ENCODE measurements at regions not wholly inside any gene's neighbourhood (a gene's known extent, or its start where the extent isn't known, plus 50 kb on each side); places are given as distances from the start of the nearest gene placed in this dataset.

- Histone ChIP-seq H3K4me2 (ENCODE audit: insufficient read depth, low read length) (peak overlapping the region; percentile 44), H3K79me2 (ENCODE audit: insufficient read depth, low read length) (no peaks in the 10 kb centered on the region), H3K9me3 (ENCODE audit: low read depth, low read length) (no peaks in the 10 kb centered on the region), H2AFZ (ENCODE audit: low read length) (no peak overlapping the region), H3K4me1 (ENCODE audit: insufficient read depth, low read length) (peaks cover 12% of the 10 kb centered on the region), H3K27ac (ENCODE audit: low read depth, low read length) (no peak overlapping the region), H3K4me3 (ENCODE audit: insufficient read depth, low read length) (no peak overlapping the region), H3K36me3 (ENCODE audit: insufficient read depth, low read length) (no peaks in the 10 kb centered on the region), H3K27me3 (ENCODE audit: insufficient read depth, low read length) (peaks cover 36% of the 10 kb centered on the region), H4K20me1 (ENCODE audit: insufficient read depth, low read length) (no peaks in the 10 kb centered on the region)
- no peak for TF ChIP-seq CTCF (IDR thresholded peaks at IDR 0.05; ENCODE audit: extremely low read depth, low read depth, low read length)
- peak; percentile 91 for DNase-seq (ENCODE audit: insufficient read length, low spot score, missing footprints)
Measured at GRCh38 chr11:31974366-31975136, 116.3 kb upstream of the RCN1 start.

GRCh38 chr11:31973172-31973571 is 117.7 kb upstream of the RCN1 start:
- H3K79me2 ChIP-seq (ENCODE audit: insufficient read depth, low read length) = no peaks in the 10 kb centered on the region
- no peak overlapping the region for H3K4me3 ChIP-seq (ENCODE audit: insufficient read depth, low read length)
- H3K4me1 ChIP-seq (ENCODE audit: insufficient read depth, low read length) = peaks cover 22% of the 10 kb centered on the region
- no peak overlapping the region for H3K4me2 ChIP-seq (ENCODE audit: insufficient read depth, low read length)
- H2AFZ ChIP-seq (ENCODE audit: low read length) = no peak overlapping the region
- H4K20me1 ChIP-seq (ENCODE audit: insufficient read depth, low read length) = no peaks in the 10 kb centered on the region
- no peak for DNase-seq (ENCODE audit: insufficient read length, low spot score, missing footprints)
- TF ChIP-seq CTCF (IDR thresholded peaks at IDR 0.05; ENCODE audit: extremely low read depth, low read depth, low read length) = no peak
- H3K9me3 ChIP-seq (ENCODE audit: low read depth, low read length) = no peaks in the 10 kb centered on the region
- no peak overlapping the region for H3K27ac ChIP-seq (ENCODE audit: low read depth, low read length)
- peaks cover 33% of the 10 kb centered on the region for H3K27me3 ChIP-seq (ENCODE audit: insufficient read depth, low read length)
- no peaks in the 10 kb centered on the region for H3K36me3 ChIP-seq (ENCODE audit: insufficient read depth, low read length)

- Histone ChIP-seq H3K4me1 (ENCODE audit: insufficient read depth, low read length) (peaks cover 22% of the 10 kb centered on the region), H3K4me3 (ENCODE audit: insufficient read depth, low read length) (no peak overlapping the region), H3K9me3 (ENCODE audit: low read depth, low read length) (no peaks in the 10 kb centered on the region), H4K20me1 (ENCODE audit: insufficient read depth, low read length) (no peaks in the 10 kb centered on the region), H3K79me2 (ENCODE audit: insufficient read depth, low read length) (no peaks in the 10 kb centered on the region), H3K27me3 (ENCODE audit: insufficient read depth, low read length) (peaks cover 35% of the 10 kb centered on the region), H2AFZ (ENCODE audit: low read length) (no peak overlapping the region), H3K4me2 (ENCODE audit: insufficient read depth, low read length) (no peak overlapping the region), H3K36me3 (ENCODE audit: insufficient read depth, low read length) (no peaks in the 10 kb centered on the region), H3K27ac (ENCODE audit: low read depth, low read length) (no peak overlapping the region)
- no peak for TF ChIP-seq CTCF (IDR thresholded peaks at IDR 0.05; ENCODE audit: extremely low read depth, low read depth, low read length)
- DNase-seq (ENCODE audit: insufficient read length, low spot score, missing footprints) = no peak
Measured at GRCh38 chr11:31972623-31973022, 118.3 kb upstream of the RCN1 start.

GRCh38 chr11:31969359-31969702 is 121.5 kb upstream of the RCN1 start:
- peaks cover 45% of the 10 kb centered on the region for H3K27me3 ChIP-seq (ENCODE audit: insufficient read depth, low read length)
- H3K27ac ChIP-seq (ENCODE audit: low read depth, low read length) = no peak overlapping the region
- peak overlapping the region; percentile 22 for H3K4me3 ChIP-seq (ENCODE audit: insufficient read depth, low read length)
- no peaks in the 10 kb centered on the region for H3K36me3 ChIP-seq (ENCODE audit: insufficient read depth, low read length)
- no peak for DNase-seq (ENCODE audit: insufficient read length, low spot score, missing footprints)
- no peaks in the 10 kb centered on the region for H3K9me3 ChIP-seq (ENCODE audit: low read depth, low read length)
- no peaks in the 10 kb centered on the region for H4K20me1 ChIP-seq (ENCODE audit: insufficient read depth, low read length)
- peak overlapping the region; percentile 75 for H3K4me2 ChIP-seq (ENCODE audit: insufficient read depth, low read length)
- no peak overlapping the region for H2AFZ ChIP-seq (ENCODE audit: low read length)
- H3K4me1 ChIP-seq (ENCODE audit: insufficient read depth, low read length) = peaks cover 10% of the 10 kb centered on the region
- H3K79me2 ChIP-seq (ENCODE audit: insufficient read depth, low read length) = no peaks in the 10 kb centered on the region
- TF ChIP-seq CTCF (IDR thresholded peaks at IDR 0.05; ENCODE audit: extremely low read depth, low read depth, low read length) = no peak

Data from osteoblast (primary cell).